Activated CD4-positive, alpha-beta T cell treated with anti-CD3 and anti-CD28 coated beads for 36 hours (primary cell): ENCODE measurements at regions not wholly inside any gene's neighbourhood (a gene's known extent, or its start where the extent isn't known, plus 50 kb on each side); places are given as distances from the start of the nearest gene placed in this dataset.
"Not testable (repeated sequence)": the region's sequence is repeated elsewhere in the genome, so short reads cannot be mapped to it uniquely, and the experiment has no call there.

ENCODE experiments used
- ATAC-seq: fragments of 200-7000 bp; cut with Tn5 transposase; one replicate; pipeline ENCODE4 v1.10.0; 2021; ENCODE audit warnings: mild to moderate bottlenecking, moderate library complexity
- CTCF ChIA-PET: fragments of 350-600 bp; sonication (Branson Sonifier 250); formaldehyde crosslinking; loops from one replicate; lab custom pipeline; 2021; ENCODE audit warnings: antibody characterized with exemption; lab: Charles Lee
- POLR2A ChIA-PET: fragments of 350-600 bp; sonication (Branson Sonifier 250); formaldehyde crosslinking; loops from one replicate; lab custom pipeline; 2021; ENCODE audit warnings: antibody characterized with exemption, inconsistent platforms; lab: Charles Lee
- DNase-seq: peaks from one replicate; pipeline ENCODE4 v3.0.0-alpha.2; 2020
- H3K27ac Mint-ChIP-seq: one replicate; pipeline ENCODE4 v1.8.0; 2021; ENCODE audit warnings: mixed read lengths
- H3K27me3 Mint-ChIP-seq: one replicate; pipeline ENCODE4 v1.8.0; 2021; ENCODE audit warnings: mixed read lengths
- H3K36me3 Mint-ChIP-seq: one replicate; pipeline ENCODE4 v1.8.0; 2021; ENCODE audit warnings: low read depth, mixed read lengths
- H3K4me1 Mint-ChIP-seq: one replicate; pipeline ENCODE4 v1.8.0; 2021; ENCODE audit warnings: mixed read lengths
- H3K4me3 Mint-ChIP-seq: one replicate; pipeline ENCODE4 v1.8.0; 2021; ENCODE audit warnings: mild to moderate bottlenecking, moderate library complexity, mixed read lengths
- H3K9me3 Mint-ChIP-seq: one replicate; pipeline ENCODE4 v1.8.0; 2021; ENCODE audit warnings: low read depth, mixed read lengths
- intact Hi-C, 2 experiments: fragments of 100-400 bp; cut with DNase I in 1 of 2; cut with micrococcal nuclease in 1 of 2; formaldehyde crosslinking; loops; one replicate each; pipeline versions ENCODE4 v1.14.2 to v1.15.1; 2022 to 2024; cut with DNase I, micrococcal nuclease

GRCh38 chr2:132009177-132009873 is 152.4 kb downstream of the ANKRD30BL start:
- Mint-ChIP-seq H3K27ac (no peak overlapping the region), H3K4me3 (no peak overlapping the region), H3K9me3 (no peaks in the 10 kb centered on the region), H3K4me1 (peaks cover 2% of the 10 kb centered on the region), H3K36me3 (no peaks in the 10 kb centered on the region), H3K27me3 (peaks cover 39% of the 10 kb centered on the region)
- ATAC-seq (no peak), DNase-seq (no peak)
- POLR2A ChIA-PET: no interaction called here
- intact Hi-C loops: no loop called here
- CTCF ChIA-PET: no interaction called here

GRCh38 chr2:131990751-131991150 is 171.0 kb downstream of the ANKRD30BL start:
- H3K4me1 Mint-ChIP-seq, H3K27me3 Mint-ChIP-seq, H3K27ac Mint-ChIP-seq, ATAC-seq, H3K9me3 Mint-ChIP-seq, POLR2A ChIA-PET, intact Hi-C loops, DNase-seq, H3K4me3 Mint-ChIP-seq, H3K36me3 Mint-ChIP-seq, CTCF ChIA-PET: not testable (repeated sequence)

- H3K9me3 Mint-ChIP-seq, intact Hi-C loops, H3K36me3 Mint-ChIP-seq, ATAC-seq, POLR2A ChIA-PET, H3K4me1 Mint-ChIP-seq, H3K27ac Mint-ChIP-seq, H3K4me3 Mint-ChIP-seq, H3K27me3 Mint-ChIP-seq, DNase-seq: not testable (repeated sequence)
- CTCF ChIA-PET: interaction anchor here (0.7 kb wide), 1 partner anchor 1609 kb away, joined by 3 read pairs; no protein-coding TSS in a partner anchor
Measured at GRCh38 chr2:131966671-131967070, 195.1 kb downstream of the ANKRD30BL start.

GRCh38 chr2:131966256-131966655 is 195.5 kb downstream of the ANKRD30BL start:
- Mint-ChIP-seq H3K9me3 (no peaks in the 10 kb centered on the region), H3K27me3 (no peaks in the 10 kb centered on the region), H3K4me3 (no peak overlapping the region), H3K4me1 (no peaks in the 10 kb centered on the region), H3K36me3 (no peaks in the 10 kb centered on the region), H3K27ac (no peak overlapping the region)
- intact Hi-C loops: no loop called here
- DNase-seq: no peak
- ChIA-PET POLR2A (no interaction called here), CTCF (interaction anchor here (0.7 kb wide), 1 partner anchor 1609 kb away, joined by 3 read pairs; no protein-coding TSS in a partner anchor)
- ATAC-seq: no peak

- DNase-seq, H3K4me1 Mint-ChIP-seq, POLR2A ChIA-PET, CTCF ChIA-PET, H3K27ac Mint-ChIP-seq, H3K9me3 Mint-ChIP-seq, H3K4me3 Mint-ChIP-seq, intact Hi-C loops, H3K27me3 Mint-ChIP-seq, ATAC-seq, H3K36me3 Mint-ChIP-seq: not testable (repeated sequence)
Measured at GRCh38 chr2:131958019-131958609, 203.6 kb downstream of the ANKRD30BL start.

- CTCF ChIA-PET, POLR2A ChIA-PET, H3K27ac Mint-ChIP-seq, H3K36me3 Mint-ChIP-seq, H3K27me3 Mint-ChIP-seq, H3K4me1 Mint-ChIP-seq, H3K9me3 Mint-ChIP-seq, intact Hi-C loops, DNase-seq, H3K4me3 Mint-ChIP-seq, ATAC-seq: not testable (repeated sequence)
Measured at GRCh38 chr2:131948641-131949040, 213.1 kb downstream of the ANKRD30BL start.

GRCh38 chr2:131923287-131923686 is 238.5 kb downstream of the ANKRD30BL start:
- POLR2A ChIA-PET, H3K4me1 Mint-ChIP-seq, CTCF ChIA-PET, H3K27me3 Mint-ChIP-seq, DNase-seq, H3K4me3 Mint-ChIP-seq, H3K27ac Mint-ChIP-seq, H3K9me3 Mint-ChIP-seq, intact Hi-C loops, H3K36me3 Mint-ChIP-seq, ATAC-seq: not testable (repeated sequence)

- intact Hi-C loops, H3K36me3 Mint-ChIP-seq, DNase-seq, ATAC-seq, H3K9me3 Mint-ChIP-seq, H3K27ac Mint-ChIP-seq, H3K4me1 Mint-ChIP-seq, H3K4me3 Mint-ChIP-seq, POLR2A ChIA-PET, H3K27me3 Mint-ChIP-seq, CTCF ChIA-PET: not testable (repeated sequence)
Measured at GRCh38 chr2:131922854-131923253, 238.9 kb downstream of the ANKRD30BL start.
